ENCODE measurements at regions not wholly inside any gene's neighbourhood (a gene's known extent, or its start where the extent isn't known, plus 50 kb on each side); places are given as distances from the start of the nearest gene placed in this dataset.

DNA sequence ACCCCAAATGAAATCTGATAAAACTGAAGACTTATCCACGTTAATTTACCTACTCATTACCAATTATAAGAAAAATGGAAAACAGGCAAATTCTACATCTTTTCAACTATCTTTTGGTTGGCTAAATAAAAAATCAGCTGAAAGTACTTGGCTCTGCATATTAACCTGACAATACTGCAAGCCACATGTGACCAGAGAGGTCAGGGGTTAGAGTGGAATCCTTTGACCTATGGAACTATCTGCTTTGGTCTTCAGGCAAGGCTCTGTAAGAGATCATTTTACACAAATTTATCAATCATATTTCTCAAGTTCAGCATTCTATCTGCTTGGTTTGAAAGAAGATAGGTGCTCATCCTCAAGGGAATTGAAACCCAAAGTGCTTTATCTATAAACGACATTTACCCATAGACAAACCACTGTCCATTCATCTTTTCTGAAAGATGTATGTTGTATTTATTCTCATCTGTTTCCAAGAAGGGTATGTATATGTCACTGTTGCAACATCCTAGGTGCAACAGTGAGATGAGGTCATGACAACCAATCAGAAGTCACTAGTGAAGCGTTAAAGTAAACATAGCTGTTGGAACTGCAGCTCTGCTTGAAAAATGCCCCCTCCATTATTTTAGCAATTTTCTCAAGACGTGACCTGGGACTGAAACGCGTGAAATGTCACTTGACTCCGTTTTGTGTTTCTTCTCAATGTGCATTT is 144.9 kb upstream of the POU5F2 start:
- no peak for DNase-seq (ENCODE audit: low spot score)
- no peak overlapping the region for H3K27ac Mint-ChIP-seq
- no peaks in the 10 kb centered on the region for H3K36me3 Mint-ChIP-seq (ENCODE audit: low read depth)
- intact Hi-C loops (cut with micrococcal nuclease), result no loop called here
- H3K9me3 Mint-ChIP-seq, result no peaks in the 10 kb centered on the region
- H3K4me1 Mint-ChIP-seq (ENCODE audit: low read depth), result peaks cover 22% of the 10 kb centered on the region
- no peaks in the 10 kb centered on the region for H3K27me3 Mint-ChIP-seq (ENCODE audit: insufficient read depth)
- H3K4me3 Mint-ChIP-seq, result no peak overlapping the region

DNA sequence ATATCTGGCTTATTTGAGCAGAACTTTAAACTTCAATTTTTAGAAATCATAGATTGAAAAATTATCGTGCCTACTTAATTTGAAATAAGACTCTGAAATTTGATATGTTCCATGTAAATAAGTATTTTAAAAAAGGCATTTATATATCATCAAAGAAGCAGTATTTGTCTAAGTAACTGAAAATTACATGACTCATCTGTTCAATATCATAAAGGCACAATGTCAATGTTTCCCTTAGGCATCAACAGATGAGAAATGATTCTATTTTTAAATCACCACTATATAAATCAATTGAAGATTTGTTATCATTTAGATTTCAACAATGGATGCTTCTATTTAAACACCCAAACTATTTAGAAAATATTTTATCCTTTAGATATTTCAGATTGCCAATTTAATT is 142.9 kb upstream of the POU5F2 start:
- peaks cover 4% of the 10 kb centered on the region for H3K36me3 Mint-ChIP-seq (ENCODE audit: low read depth)
- intact Hi-C loops (cut with micrococcal nuclease), result no loop called here

DNA sequence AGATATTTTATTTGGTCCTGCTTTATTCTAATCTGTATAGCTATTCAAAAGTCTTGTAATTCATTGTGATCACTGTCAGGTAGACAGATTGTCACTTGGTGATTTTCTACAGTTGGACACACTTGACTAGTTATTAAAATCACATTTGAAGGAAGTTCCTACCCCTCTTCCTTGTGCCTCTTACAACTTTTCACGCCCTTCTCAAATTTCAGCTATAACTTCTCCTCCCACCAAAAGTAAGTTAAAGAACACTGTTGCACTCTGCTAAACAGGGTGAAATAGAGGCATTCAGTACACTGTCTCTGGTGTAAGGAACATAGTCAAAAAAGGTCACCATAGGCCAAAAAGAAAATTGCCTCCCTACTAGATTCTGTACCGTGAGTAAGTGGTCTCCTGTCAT is 142.1 kb upstream of the POU5F2 start:
- DNase-seq (ENCODE audit: low spot score), result no peak
- H3K9me3 Mint-ChIP-seq, result no peaks in the 10 kb centered on the region
- no peak overlapping the region for H3K27ac Mint-ChIP-seq
- H3K36me3 Mint-ChIP-seq (ENCODE audit: low read depth), result peaks cover 4% of the 10 kb centered on the region
- intact Hi-C loops (cut with micrococcal nuclease), result no loop called here
- H3K4me1 Mint-ChIP-seq (ENCODE audit: low read depth), result peaks cover 22% of the 10 kb centered on the region
- no peak overlapping the region for H3K4me3 Mint-ChIP-seq
- no peaks in the 10 kb centered on the region for H3K27me3 Mint-ChIP-seq (ENCODE audit: insufficient read depth)

More for the DNA sequence above, 142.9 kb upstream of the POU5F2 start:
- no peak overlapping the region for H3K27ac Mint-ChIP-seq
- no peaks in the 10 kb centered on the region for H3K9me3 Mint-ChIP-seq
- peaks cover 22% of the 10 kb centered on the region for H3K4me1 Mint-ChIP-seq (ENCODE audit: low read depth)
- H3K4me3 Mint-ChIP-seq, result no peak overlapping the region
- no peak for DNase-seq (ENCODE audit: low spot score)
- no peaks in the 10 kb centered on the region for H3K27me3 Mint-ChIP-seq (ENCODE audit: insufficient read depth)

DNA sequence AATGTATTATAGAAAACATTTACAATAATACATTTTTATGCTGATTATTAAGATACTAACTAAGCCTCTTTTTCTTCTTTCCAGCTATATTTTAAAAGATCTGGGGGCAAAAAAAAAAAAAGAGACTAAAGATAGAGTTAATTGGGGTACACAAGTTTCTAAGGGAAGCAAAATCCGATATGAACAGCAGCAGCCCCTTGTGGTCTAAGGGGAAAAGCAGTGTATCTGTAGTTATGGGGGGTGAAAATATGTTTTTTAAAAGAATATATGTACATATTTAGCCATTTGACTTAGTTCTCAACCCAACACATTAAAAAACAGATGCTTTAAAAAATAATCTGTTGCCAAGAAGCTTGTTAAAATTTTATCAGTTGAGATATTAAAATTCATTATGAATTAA is 134.3 kb upstream of the POU5F2 start:
- Mint-ChIP-seq H3K4me1 (ENCODE audit: low read depth) (peaks cover 15% of the 10 kb centered on the region), H3K27ac (no peak overlapping the region), H3K9me3 (no peaks in the 10 kb centered on the region), H3K4me3 (no peak overlapping the region), H3K27me3 (ENCODE audit: insufficient read depth) (no peaks in the 10 kb centered on the region), H3K36me3 (ENCODE audit: low read depth) (peaks cover 2% of the 10 kb centered on the region)
- intact Hi-C loops (cut with micrococcal nuclease), result no loop called here
- DNase-seq (ENCODE audit: low spot score), result no peak

DNA sequence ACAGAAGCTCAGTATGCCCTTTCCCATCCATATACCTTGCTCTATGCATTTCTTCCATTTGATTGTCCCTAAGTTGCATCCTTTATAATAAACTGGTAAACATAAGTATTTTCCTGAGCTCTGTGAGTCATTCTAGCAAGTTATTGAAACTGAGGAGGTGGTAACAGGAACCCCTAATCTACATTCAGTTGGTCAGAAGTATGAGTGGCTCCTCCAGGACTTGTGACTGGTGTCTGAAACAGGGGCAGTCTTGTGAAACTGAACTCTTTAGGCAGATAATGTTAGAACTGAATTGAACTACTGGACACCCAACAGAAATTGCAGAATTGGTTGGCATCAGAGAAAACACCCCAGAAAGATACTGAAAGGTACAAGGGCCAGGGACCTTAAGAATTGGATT is 133.1 kb upstream of the POU5F2 start:
- Mint-ChIP-seq H3K27ac (peak overlapping the region; percentile 27), H3K36me3 (ENCODE audit: low read depth) (peaks cover 1% of the 10 kb centered on the region), H3K27me3 (ENCODE audit: insufficient read depth) (no peaks in the 10 kb centered on the region), H3K9me3 (no peaks in the 10 kb centered on the region), H3K4me1 (ENCODE audit: low read depth) (peaks cover 15% of the 10 kb centered on the region), H3K4me3 (no peak overlapping the region)
- intact Hi-C loops (cut with micrococcal nuclease), result loop anchor here (1.0 kb wide), 1 partner anchor 919 kb away; no protein-coding TSS in a partner anchor
- DNase-seq (ENCODE audit: low spot score), result no peak

DNA sequence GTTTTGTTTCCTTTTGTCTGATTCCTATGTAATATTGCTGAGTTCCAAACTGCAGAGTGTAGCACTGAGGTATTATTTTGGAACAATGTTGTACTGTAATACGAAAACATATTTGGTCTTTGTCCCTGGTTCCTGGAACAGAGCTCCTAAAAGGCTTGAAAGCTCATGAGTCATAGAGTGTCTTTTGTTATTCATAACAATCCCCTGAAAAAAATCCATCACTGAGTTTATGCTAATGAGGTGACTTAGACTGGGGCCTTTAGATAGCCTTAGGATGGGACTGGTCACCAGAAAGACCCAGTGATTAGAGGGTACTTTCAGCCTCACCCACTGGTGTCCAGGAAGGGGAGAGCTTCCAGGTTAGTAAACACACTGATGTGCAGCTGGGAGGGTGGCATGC is 132.7 kb upstream of the POU5F2 start:
- intact Hi-C loops (cut with micrococcal nuclease), result loop anchor here (1.0 kb wide), 1 partner anchor 919 kb away; no protein-coding TSS in a partner anchor

DNA sequence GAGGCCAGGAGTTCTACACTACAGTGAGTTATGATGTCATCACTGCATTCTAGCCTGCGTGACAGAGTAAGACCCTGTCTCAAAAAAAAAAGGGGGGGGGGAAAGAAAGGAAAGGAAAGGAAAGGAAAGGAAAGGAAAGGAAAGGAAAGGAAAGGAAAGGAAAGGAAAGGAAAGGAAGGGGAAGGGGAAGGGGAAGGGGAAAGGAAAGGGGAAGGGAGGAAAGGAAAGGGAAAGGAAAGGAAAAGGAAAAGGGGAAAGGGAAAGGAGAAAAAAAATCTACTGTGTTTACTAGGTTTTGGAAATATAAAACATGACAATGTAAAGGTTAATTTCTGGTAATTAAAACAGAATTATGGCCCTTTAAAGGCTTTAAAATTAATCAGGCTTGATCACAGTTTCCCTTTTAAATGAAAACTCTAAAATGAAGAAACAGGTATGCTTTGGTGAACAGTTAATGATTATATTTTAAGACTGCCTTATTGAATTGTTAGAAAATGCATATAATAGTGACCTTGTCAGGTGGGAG is 131.9 kb upstream of the POU5F2 start:
- no peaks in the 10 kb centered on the region for H3K9me3 Mint-ChIP-seq
- peaks cover 1% of the 10 kb centered on the region for H3K36me3 Mint-ChIP-seq (ENCODE audit: low read depth)
- no peaks in the 10 kb centered on the region for H3K27me3 Mint-ChIP-seq (ENCODE audit: insufficient read depth)
- peaks cover 15% of the 10 kb centered on the region for H3K4me1 Mint-ChIP-seq (ENCODE audit: low read depth)
- H3K27ac Mint-ChIP-seq, result no peak overlapping the region
- intact Hi-C loops (cut with micrococcal nuclease), result no loop called here
- H3K4me3 Mint-ChIP-seq, result no peak overlapping the region
- DNase-seq (ENCODE audit: low spot score), result no peak

More for the DNA sequence above, 132.7 kb upstream of the POU5F2 start:
- Mint-ChIP-seq H3K27ac (peak overlapping the region; percentile 27), H3K27me3 (ENCODE audit: insufficient read depth) (no peaks in the 10 kb centered on the region), H3K4me1 (ENCODE audit: low read depth) (peaks cover 15% of the 10 kb centered on the region), H3K4me3 (no peak overlapping the region), H3K36me3 (ENCODE audit: low read depth) (peaks cover 1% of the 10 kb centered on the region), H3K9me3 (no peaks in the 10 kb centered on the region)
- DNase-seq (ENCODE audit: low spot score), result no peak

DNA sequence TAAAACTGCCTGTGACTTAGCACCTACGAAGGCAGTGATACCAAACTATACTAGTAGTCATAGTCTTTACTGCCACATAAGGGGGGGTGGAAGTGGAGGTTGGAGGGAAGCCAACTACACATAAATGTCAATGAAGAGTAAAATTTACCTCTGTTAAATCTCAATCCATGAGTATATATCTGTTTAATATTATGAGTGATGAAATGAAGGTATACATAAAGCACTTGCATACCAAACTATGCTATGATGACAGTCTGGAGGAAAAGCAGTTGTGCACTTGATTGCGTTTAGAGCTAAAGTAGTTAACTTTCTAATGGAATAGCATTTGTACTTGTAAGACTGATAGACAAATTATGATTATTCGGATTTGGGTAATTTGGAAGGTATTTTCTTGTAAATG is 129.2 kb upstream of the POU5F2 start:
- H3K4me3 Mint-ChIP-seq, result no peak overlapping the region
- H3K4me1 Mint-ChIP-seq (ENCODE audit: low read depth), result peaks cover 15% of the 10 kb centered on the region
- H3K27me3 Mint-ChIP-seq (ENCODE audit: insufficient read depth), result no peaks in the 10 kb centered on the region
- no peaks in the 10 kb centered on the region for H3K9me3 Mint-ChIP-seq
- no peak for DNase-seq (ENCODE audit: low spot score)
- no peaks in the 10 kb centered on the region for H3K36me3 Mint-ChIP-seq (ENCODE audit: low read depth)
- no peak overlapping the region for H3K27ac Mint-ChIP-seq
- intact Hi-C loops (cut with micrococcal nuclease), result no loop called here

DNA sequence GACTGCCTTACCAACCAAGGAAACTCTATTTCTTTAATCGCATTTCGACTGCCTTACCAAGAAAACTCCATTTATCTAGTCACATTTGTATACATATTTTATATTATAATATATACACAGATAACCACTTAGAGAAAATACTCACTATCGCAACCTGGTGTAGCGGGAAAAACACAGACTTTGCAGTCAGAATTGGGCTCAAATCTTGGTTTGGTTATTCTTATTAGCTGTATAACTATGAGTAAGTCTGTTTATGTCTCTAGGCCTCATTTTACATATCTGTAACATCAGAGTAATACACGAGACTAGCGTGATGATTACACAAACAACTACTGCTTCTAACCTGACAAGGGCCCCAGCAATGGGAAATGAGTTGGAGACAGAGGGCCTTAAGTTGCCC is 127.5 kb upstream of the POU5F2 start:
- H3K4me3 Mint-ChIP-seq, result no peak overlapping the region
- intact Hi-C loops (cut with micrococcal nuclease), result no loop called here
- H3K9me3 Mint-ChIP-seq, result no peaks in the 10 kb centered on the region
- no peaks in the 10 kb centered on the region for H3K36me3 Mint-ChIP-seq (ENCODE audit: low read depth)
- H3K27ac Mint-ChIP-seq, result no peak overlapping the region
- H3K27me3 Mint-ChIP-seq (ENCODE audit: insufficient read depth), result no peaks in the 10 kb centered on the region
- DNase-seq (ENCODE audit: low spot score), result no peak
- peaks cover 4% of the 10 kb centered on the region for H3K4me1 Mint-ChIP-seq (ENCODE audit: low read depth)

DNA sequence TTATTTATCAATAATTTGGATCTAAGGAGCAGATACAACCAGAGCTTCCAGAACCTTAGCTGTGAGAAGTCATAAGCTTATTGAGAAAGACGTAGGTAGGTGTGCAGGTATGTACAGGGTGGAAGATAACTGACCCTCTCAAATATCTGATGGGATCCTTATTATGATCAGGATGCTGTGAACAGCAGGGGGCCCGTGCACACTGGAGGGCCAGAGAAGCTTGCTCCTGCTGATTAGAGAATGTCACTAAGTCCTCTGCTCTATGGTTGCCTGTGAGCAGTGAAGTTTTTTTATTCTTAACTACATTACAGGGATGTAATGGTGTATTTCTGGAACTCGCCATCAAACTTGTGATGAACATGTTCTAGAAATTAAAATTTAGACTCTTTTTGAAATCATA is 108.9 kb upstream of the POU5F2 start:
- intact Hi-C loops (cut with micrococcal nuclease), result no loop called here
- no peak overlapping the region for H3K4me3 Mint-ChIP-seq
- no peak overlapping the region for H3K27ac Mint-ChIP-seq
- H3K9me3 Mint-ChIP-seq, result peaks cover 7% of the 10 kb centered on the region
- H3K27me3 Mint-ChIP-seq (ENCODE audit: insufficient read depth), result no peaks in the 10 kb centered on the region
- no peak for DNase-seq (ENCODE audit: low spot score)
- peaks cover 2% of the 10 kb centered on the region for H3K36me3 Mint-ChIP-seq (ENCODE audit: low read depth)
- no peaks in the 10 kb centered on the region for H3K4me1 Mint-ChIP-seq (ENCODE audit: low read depth)

DNA sequence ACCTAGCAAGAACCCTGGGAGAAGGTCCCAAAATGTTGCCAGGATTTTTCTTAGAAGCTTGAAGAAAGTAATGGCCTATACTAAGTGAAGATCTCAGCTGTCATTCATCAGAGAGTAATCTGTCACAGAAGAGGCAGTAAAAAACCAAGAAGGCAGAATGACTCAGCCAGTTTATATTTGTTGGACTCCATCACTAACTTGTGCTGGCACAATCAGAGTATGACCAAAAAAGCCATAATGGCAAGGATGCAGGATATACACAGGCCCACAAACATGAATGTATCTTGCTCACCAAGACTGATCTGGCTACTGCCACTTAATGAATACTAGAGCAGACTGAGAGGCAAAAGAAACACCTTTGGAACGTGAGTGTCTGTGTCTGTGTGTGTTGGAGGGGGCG is 104.0 kb upstream of the POU5F2 start:
- peaks cover 27% of the 10 kb centered on the region for H3K9me3 Mint-ChIP-seq
- no peak overlapping the region for H3K27ac Mint-ChIP-seq
- no peaks in the 10 kb centered on the region for H3K4me1 Mint-ChIP-seq (ENCODE audit: low read depth)
- H3K4me3 Mint-ChIP-seq, result no peak overlapping the region
- intact Hi-C loops (cut with micrococcal nuclease), result no loop called here
- H3K36me3 Mint-ChIP-seq (ENCODE audit: low read depth), result peaks cover 4% of the 10 kb centered on the region
- DNase-seq (ENCODE audit: low spot score), result no peak
- H3K27me3 Mint-ChIP-seq (ENCODE audit: insufficient read depth), result no peaks in the 10 kb centered on the region

DNA sequence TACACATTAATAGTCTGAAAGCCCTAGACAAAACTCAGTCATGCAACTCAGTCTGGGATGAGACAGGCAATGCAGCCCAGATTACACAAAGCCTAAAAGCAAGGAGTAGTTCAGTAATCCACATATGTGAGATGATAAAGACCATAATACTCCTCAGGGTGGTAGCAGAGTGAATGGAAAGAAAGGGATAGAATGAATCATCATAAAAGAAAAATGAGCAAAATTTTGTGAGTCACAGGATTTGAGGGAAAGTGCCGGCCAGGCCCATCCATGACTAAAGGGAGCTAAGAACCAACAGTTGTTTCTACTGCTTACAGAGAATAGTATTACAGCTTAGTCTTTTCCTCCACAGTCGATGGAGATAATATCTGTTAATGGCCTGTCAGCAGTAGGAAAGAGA is 90.0 kb upstream of the POU5F2 start:
- intact Hi-C loops (cut with micrococcal nuclease), result no loop called here
- Mint-ChIP-seq H3K4me1 (ENCODE audit: low read depth) (no peaks in the 10 kb centered on the region), H3K9me3 (peaks cover 5% of the 10 kb centered on the region), H3K27me3 (ENCODE audit: insufficient read depth) (no peaks in the 10 kb centered on the region), H3K4me3 (no peak overlapping the region), H3K36me3 (ENCODE audit: low read depth) (peaks cover 4% of the 10 kb centered on the region), H3K27ac (no peak overlapping the region)
- no peak for DNase-seq (ENCODE audit: low spot score)

DNA sequence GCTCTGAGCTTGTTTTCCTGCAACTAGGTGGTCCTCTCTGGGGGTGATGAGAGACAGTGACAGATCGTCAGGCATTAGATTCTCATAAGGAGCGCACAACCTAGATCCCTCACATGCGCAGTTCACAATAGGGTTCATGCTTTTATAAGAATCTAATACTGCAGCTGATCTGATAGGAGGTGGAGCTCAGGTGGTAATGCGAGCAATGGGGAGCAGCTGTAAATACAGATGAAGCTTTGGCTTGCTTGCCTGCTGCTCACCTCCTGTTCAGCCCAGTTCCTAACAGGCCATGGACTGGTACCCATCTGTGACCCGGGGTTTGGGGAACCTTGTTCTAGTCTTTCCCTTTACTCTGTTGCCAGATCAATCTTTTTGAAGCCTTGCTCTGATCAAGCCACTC is 89.5 kb upstream of the POU5F2 start:
- no peaks in the 10 kb centered on the region for H3K27me3 Mint-ChIP-seq (ENCODE audit: insufficient read depth)
- H3K4me1 Mint-ChIP-seq (ENCODE audit: low read depth), result no peaks in the 10 kb centered on the region
- peaks cover 4% of the 10 kb centered on the region for H3K36me3 Mint-ChIP-seq (ENCODE audit: low read depth)
- H3K27ac Mint-ChIP-seq, result no peak overlapping the region
- no peak overlapping the region for H3K4me3 Mint-ChIP-seq
- H3K9me3 Mint-ChIP-seq, result peaks cover 5% of the 10 kb centered on the region
- no peak for DNase-seq (ENCODE audit: low spot score)
- intact Hi-C loops (cut with micrococcal nuclease), result no loop called here

DNA sequence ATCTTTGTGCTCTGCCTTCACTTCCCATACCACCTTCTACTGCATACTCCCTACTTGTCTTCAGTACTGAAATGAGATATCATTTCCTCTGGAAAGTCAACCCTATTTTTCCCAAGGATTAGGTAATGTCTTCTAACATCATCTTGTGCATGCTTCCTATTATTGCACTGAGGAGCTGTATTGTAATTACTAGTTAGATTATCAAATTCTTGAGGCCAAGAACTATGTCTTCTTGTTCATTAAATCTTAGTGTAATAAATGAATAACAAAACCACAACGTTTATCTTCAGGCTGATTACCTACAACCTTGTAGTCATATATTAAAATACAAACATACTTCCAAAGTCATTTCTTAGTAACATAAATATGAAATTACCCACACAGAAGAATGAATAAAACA is 87.9 kb upstream of the POU5F2 start:
- Mint-ChIP-seq H3K4me3 (no peak overlapping the region), H3K36me3 (ENCODE audit: low read depth) (peaks cover 4% of the 10 kb centered on the region), H3K9me3 (peaks cover 7% of the 10 kb centered on the region), H3K4me1 (ENCODE audit: low read depth) (no peaks in the 10 kb centered on the region), H3K27me3 (ENCODE audit: insufficient read depth) (no peaks in the 10 kb centered on the region), H3K27ac (no peak overlapping the region)
- intact Hi-C loops (cut with micrococcal nuclease), result no loop called here
- DNase-seq (ENCODE audit: low spot score), result no peak
